ENCODE measurements at regions not wholly inside any gene's neighbourhood (a gene's known extent, or its start where the extent isn't known, plus 50 kb on each side); places are given as distances from the start of the nearest gene placed in this dataset.

DNA sequence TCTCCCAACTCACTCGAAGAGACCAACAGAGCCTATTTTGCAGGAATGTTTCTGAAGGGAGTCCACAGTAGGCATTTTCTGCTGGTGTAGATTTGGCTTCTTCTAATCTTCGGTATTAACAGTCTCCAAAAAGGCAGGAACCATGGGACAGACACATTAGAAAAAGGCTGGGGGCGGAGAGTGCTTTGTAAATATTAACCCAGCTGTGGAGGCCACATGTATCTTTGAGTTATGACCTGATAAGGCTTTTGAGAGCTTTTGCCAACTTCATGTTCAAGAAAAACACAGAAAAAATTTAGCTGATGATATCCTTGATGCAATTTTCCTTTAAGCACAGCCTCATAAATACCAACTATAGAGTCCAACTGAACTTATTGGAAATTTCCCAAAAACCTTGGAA, 119.4 kb upstream of the TSHZ2 start:
- ChIA-PET RAD21 (ENCODE audit: unreplicated experiment) (no interaction called here), SMC1A (ENCODE audit: uncharacterized antibody, unreplicated experiment) (no interaction called here), POLR2A (no interaction called here), CTCF (no interaction called here)
- H3K27ac ChIP-seq (ENCODE audit: control insufficient read depth, insufficient read depth): no peak overlapping the region
- ATAC-seq (no peak), DNase-seq (ENCODE audit: low read depth, low spot score) (no peak), FAIRE-seq (no peak)
- TF ChIP-seq POLR2A (IDR thresholded peaks at IDR 0.05; ENCODE audit: low read depth, low read length) (no peak), POU2F2 (IDR thresholded peaks at IDR 0.05; ENCODE audit: borderline replicate concordance, low read depth, low read length) (no peak), ZNF384 (IDR thresholded peaks at IDR 0.05; ENCODE audit: borderline replicate concordance, low read depth, low read length) (no peak), NR2C2 (IDR thresholded peaks at IDR 0.05; ENCODE audit: borderline replicate concordance, control insufficient read depth, insufficient read length, low read depth) (no peak), NR2C1 (IDR thresholded peaks at IDR 0.05) (no peak)
- TF ChIP-seq, protein P1, sequence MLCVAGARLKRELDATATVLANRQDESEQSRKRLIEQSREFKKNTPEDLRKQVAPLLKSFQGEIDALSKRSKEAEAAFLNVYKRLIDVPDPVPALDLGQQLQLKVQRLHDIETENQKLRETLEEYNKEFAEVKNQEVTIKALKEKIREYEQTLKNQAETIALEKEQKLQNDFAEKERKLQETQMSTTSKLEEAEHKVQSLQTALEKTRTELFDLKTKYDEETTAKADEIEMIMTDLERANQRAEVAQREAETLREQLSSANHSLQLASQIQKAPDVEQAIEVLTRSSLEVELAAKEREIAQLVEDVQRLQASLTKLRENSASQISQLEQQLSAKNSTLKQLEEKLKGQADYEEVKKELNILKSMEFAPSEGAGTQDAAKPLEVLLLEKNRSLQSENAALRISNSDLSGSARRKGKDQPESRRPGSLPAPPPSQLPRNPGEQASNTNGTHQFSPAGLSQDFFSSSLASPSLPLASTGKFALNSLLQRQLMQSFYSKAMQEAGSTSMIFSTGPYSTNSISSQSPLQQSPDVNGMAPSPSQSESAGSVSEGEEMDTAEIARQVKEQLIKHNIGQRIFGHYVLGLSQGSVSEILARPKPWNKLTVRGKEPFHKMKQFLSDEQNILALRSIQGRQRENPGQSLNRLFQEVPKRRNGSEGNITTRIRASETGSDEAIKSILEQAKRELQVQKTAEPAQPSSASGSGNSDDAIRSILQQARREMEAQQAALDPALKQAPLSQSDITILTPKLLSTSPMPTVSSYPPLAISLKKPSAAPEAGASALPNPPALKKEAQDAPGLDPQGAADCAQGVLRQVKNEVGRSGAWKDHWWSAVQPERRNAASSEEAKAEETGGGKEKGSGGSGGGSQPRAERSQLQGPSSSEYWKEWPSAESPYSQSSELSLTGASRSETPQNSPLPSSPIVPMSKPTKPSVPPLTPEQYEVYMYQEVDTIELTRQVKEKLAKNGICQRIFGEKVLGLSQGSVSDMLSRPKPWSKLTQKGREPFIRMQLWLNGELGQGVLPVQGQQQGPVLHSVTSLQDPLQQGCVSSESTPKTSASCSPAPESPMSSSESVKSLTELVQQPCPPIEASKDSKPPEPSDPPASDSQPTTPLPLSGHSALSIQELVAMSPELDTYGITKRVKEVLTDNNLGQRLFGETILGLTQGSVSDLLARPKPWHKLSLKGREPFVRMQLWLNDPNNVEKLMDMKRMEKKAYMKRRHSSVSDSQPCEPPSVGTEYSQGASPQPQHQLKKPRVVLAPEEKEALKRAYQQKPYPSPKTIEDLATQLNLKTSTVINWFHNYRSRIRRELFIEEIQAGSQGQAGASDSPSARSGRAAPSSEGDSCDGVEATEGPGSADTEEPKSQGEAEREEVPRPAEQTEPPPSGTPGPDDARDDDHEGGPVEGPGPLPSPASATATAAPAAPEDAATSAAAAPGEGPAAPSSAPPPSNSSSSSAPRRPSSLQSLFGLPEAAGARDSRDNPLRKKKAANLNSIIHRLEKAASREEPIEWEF (IDR thresholded peaks at IDR 0.05; ENCODE audit: insufficient replicate concordance, low read depth, low read length): no peak
- TF ChIP-seq, protein P2, sequence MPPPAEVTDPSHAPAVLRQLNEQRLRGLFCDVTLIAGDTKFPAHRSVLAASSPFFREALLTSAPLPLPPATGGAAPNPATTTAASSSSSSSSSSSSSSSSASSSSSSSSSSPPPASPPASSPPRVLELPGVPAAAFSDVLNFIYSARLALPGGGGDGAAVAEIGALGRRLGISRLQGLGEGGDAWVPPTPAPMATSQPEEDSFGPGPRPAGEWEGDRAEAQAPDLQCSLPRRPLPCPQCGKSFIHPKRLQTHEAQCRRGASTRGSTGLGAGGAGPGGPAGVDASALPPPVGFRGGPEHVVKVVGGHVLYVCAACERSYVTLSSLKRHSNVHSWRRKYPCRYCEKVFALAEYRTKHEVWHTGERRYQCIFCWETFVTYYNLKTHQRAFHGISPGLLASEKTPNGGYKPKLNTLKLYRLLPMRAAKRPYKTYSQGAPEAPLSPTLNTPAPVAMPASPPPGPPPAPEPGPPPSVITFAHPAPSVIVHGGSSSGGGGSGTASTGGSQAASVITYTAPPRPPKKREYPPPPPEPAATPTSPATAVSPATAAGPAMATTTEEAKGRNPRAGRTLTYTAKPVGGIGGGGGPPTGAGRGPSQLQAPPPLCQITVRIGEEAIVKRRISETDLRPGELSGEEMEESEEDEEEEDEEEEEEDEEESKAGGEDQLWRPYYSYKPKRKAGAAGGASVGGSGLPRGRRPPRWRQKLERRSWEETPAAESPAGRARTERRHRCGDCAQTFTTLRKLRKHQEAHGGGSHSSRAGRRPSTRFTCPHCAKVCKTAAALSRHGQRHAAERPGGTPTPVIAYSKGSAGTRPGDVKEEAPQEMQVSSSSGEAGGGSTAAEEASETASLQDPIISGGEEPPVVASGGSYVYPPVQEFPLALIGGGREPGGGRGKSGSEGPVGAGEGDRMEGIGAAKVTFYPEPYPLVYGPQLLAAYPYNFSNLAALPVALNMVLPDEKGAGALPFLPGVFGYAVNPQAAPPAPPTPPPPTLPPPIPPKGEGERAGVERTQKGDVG (CRISPR knock-in tag; IDR thresholded peaks at IDR 0.05): no peak
- TF ChIP-seq, protein P3, sequence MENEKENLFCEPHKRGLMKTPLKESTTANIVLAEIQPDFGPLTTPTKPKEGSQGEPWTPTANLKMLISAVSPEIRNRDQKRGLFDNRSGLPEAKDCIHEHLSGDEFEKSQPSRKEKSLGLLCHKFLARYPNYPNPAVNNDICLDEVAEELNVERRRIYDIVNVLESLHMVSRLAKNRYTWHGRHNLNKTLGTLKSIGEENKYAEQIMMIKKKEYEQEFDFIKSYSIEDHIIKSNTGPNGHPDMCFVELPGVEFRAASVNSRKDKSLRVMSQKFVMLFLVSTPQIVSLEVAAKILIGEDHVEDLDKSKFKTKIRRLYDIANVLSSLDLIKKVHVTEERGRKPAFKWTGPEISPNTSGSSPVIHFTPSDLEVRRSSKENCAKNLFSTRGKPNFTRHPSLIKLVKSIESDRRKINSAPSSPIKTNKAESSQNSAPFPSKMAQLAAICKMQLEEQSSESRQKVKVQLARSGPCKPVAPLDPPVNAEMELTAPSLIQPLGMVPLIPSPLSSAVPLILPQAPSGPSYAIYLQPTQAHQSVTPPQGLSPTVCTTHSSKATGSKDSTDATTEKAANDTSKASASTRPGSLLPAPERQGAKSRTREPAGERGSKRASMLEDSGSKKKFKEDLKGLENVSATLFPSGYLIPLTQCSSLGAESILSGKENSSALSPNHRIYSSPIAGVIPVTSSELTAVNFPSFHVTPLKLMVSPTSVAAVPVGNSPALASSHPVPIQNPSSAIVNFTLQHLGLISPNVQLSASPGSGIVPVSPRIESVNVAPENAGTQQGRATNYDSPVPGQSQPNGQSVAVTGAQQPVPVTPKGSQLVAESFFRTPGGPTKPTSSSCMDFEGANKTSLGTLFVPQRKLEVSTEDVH (IDR thresholded peaks at IDR 0.05; ENCODE audit: low read depth, partially characterized antibody): no peak
- intact Hi-C loops (cut with micrococcal nuclease; ENCODE audit: unreplicated experiment): no loop called here
- no peak overlapping the region for H3K4me2 ChIP-seq (ENCODE audit: control insufficient read depth, insufficient read depth)
- WGBS (ENCODE audit: insufficient coverage, insufficient replicate concordance, low lambda C conversion rate, missing lambda C conversion rate): 8% methylated on average over 3 of the region's 3 CpGs
- H2AFZ ChIP-seq (ENCODE audit: control insufficient read depth, low read depth, low read length): no peak overlapping the region
- no peaks in the 10 kb centered on the region for H3K4me1 ChIP-seq (ENCODE audit: control insufficient read depth, insufficient read depth, low read length)
- no peak overlapping the region for H3K9ac ChIP-seq (ENCODE audit: control insufficient read depth, insufficient read depth, low read length)
- no peaks in the 10 kb centered on the region for H3K27me3 ChIP-seq (replicated peaks in 1 of 2; ENCODE audit: control insufficient read depth in 2 of 2, insufficient read depth in 2 of 2, low read length in 1 of 2)
- no TSS peak for BruUV-seq (replicated peaks)
- no peaks in the 10 kb centered on the region for H4K20me1 ChIP-seq (ENCODE audit: control insufficient read depth, insufficient read depth)
- no peaks in the 10 kb centered on the region for H3K9me3 ChIP-seq (replicated peaks; ENCODE audit: control insufficient read depth, insufficient read depth, low read length)
- H3K79me2 ChIP-seq (ENCODE audit: control insufficient read depth, insufficient read depth, low read length): no peaks in the 10 kb centered on the region
- in situ Hi-C loops (cut with MboI): no loop called here
- no peaks in the 10 kb centered on the region for H3K36me3 ChIP-seq (ENCODE audit: control insufficient read depth in 2 of 2, insufficient read depth in 2 of 2, low read length in 1 of 2)
- no peak overlapping the region for H3K4me3 ChIP-seq

Data from GM12878 (cell line).